ENCODE measurements at regions not wholly inside any gene's neighbourhood (a gene's known extent, or its start where the extent isn't known, plus 50 kb on each side); places are given as distances from the start of the nearest gene placed in this dataset.

- TF ChIP-seq PPARG (CRISPR knock-in tag; conservative IDR thresholded peaks at IDR 0.05): peak; percentile 72
- TF ChIP-seq ZNF281 (CRISPR knock-in tag; IDR thresholded peaks at IDR 0.05; ENCODE audit: borderline replicate concordance): 0 out of 2 replicates have a peak, but pooled peaks have one; percentile 50
- peak; percentile 29; the same call in 1 of the 2 replicates for TF ChIP-seq TFE3 (CRISPR knock-in tag; IDR thresholded peaks at IDR 0.05)
- peak; percentile 32; the same call in 1 of the 2 replicates for TF ChIP-seq MLX (CRISPR knock-in tag; IDR thresholded peaks at IDR 0.05)
- TF ChIP-seq ZNF576 (CRISPR knock-in tag; IDR thresholded peaks at IDR 0.05): no peak
- TF ChIP-seq IRX3 (CRISPR knock-in tag; IDR thresholded peaks at IDR 0.05; ENCODE audit: borderline replicate concordance, low read depth): no peak
- TF ChIP-seq GFI1 (CRISPR knock-in tag; IDR thresholded peaks at IDR 0.05; ENCODE audit: borderline replicate concordance): peak; percentile 74
- peak; percentile 69 for TF ChIP-seq KAT8 (CRISPR knock-in tag; IDR thresholded peaks at IDR 0.05)
- TF ChIP-seq SNAPC4 (CRISPR knock-in tag; IDR thresholded peaks at IDR 0.05): no peak
- TF ChIP-seq ASH2L (IDR thresholded peaks at IDR 0.05; ENCODE audit: insufficient read length, low read depth, low read length): peak; percentile 61
- TF ChIP-seq ZBTB42 (CRISPR knock-in tag; IDR thresholded peaks at IDR 0.05): no peak
- TF ChIP-seq EP300 (IDR thresholded peaks at IDR 0.05; ENCODE audit: low read depth in 2 of 2, low read length in 2 of 2): peak; percentile 47 to 96; a peak in 3 of 4 replicates
- TF ChIP-seq EP300 (CRISPR knock-in tag; IDR thresholded peaks at IDR 0.05; ENCODE audit: borderline replicate concordance): peak; percentile 83
- TF ChIP-seq TEAD3 (CRISPR knock-in tag; optimal IDR thresholded peaks at IDR 0.05; ENCODE audit: borderline replicate concordance): peak; percentile 68
- no peak for TF ChIP-seq CREB1 (IDR thresholded peaks at IDR 0.05)
- peak; percentile 74 for TF ChIP-seq CREB1 (CRISPR knock-in tag; IDR thresholded peaks at IDR 0.05)
Measured at GRCh38 chr9:86405086-86405491, 50.9 kb upstream of the TUT7 start (continued).

Data from HepG2 (cell line).